Loucy (cell line): ENCODE measurements at regions not wholly inside any gene's neighbourhood (a gene's known extent, or its start where the extent isn't known, plus 50 kb on each side); places are given as distances from the start of the nearest gene placed in this dataset.

Experiments used
- H2AFZ ChIP-seq: fragments of 200-600 bp; sonication (generic); 2 replicates; pipeline ENCODE4 v1.6.0; 2016; ENCODE audit warnings: antibody characterized with exemption, mild to moderate bottlenecking, low read length, moderate library complexity
- H3F3A ChIP-seq: fragments of 200-600 bp; 2 replicates; pipeline ENCODE4 v1.6.0; 2016; ENCODE audit warnings: antibody characterized with exemption, low read depth, mild to moderate bottlenecking
- H3K27me3 ChIP-seq: fragments of 200-600 bp; sonication (generic); 2 replicates; pipeline ENCODE4 v1.6.1; 2014; ENCODE audit warnings: low read length, mild to moderate bottlenecking; ENCODE audit not compliant: insufficient read depth, poor library complexity, severe bottlenecking
- H3K36me3 ChIP-seq: fragments of 200-600 bp; sonication (generic); 2 replicates; pipeline ENCODE4 v1.6.1; 2016; ENCODE audit warnings: low read length; ENCODE audit not compliant: insufficient read depth
- H3K4me1 ChIP-seq: fragments of 200-600 bp; sonication (generic); 2 replicates; pipeline ENCODE4 v1.5.1; 2014; ENCODE audit warnings: low read length, mild to moderate bottlenecking; ENCODE audit not compliant: insufficient read depth, poor library complexity, severe bottlenecking
- H3K4me2 ChIP-seq: fragments of 200-600 bp; sonication (generic); 2 replicates; pipeline ENCODE4 v1.6.0; 2014; ENCODE audit warnings: antibody characterized with exemption, low read length, low read depth, mild to moderate bottlenecking; ENCODE audit not compliant: poor library complexity, severe bottlenecking
- H3K4me3 ChIP-seq: fragments of 200-600 bp; sonication (generic); 2 replicates; pipeline ENCODE4 v1.5.1; 2014; ENCODE audit warnings: low read length, mild to moderate bottlenecking, mixed read lengths; ENCODE audit not compliant: poor library complexity, severe bottlenecking
- H3K79me2 ChIP-seq: fragments of 200-600 bp; sonication (generic); 2 replicates; pipeline ENCODE4 v1.6.1; 2014; ENCODE audit warnings: low read length; ENCODE audit not compliant: insufficient read depth
- H3K9ac ChIP-seq: fragments of 200-600 bp; sonication (generic); 2 replicates; pipeline ENCODE4 v1.6.0; 2014; ENCODE audit warnings: mild to moderate bottlenecking, low read depth, low read length, moderate library complexity; ENCODE audit not compliant: poor library complexity, severe bottlenecking
- H3K9me2 ChIP-seq: fragments of 200-600 bp; sonication (generic); replicated peaks from 2 replicates; pipeline ENCODE4 v1.6.1; 2016; ENCODE audit warnings: low read depth, low read length, mixed read lengths
- H3K9me3 ChIP-seq: fragments of 200-600 bp; sonication (generic); 2 replicates; pipeline ENCODE4 v1.6.1; 2014; ENCODE audit warnings: mild to moderate bottlenecking, antibody characterized with exemption, low read length, low read depth; ENCODE audit not compliant: insufficient read depth
- H4K20me1 ChIP-seq: fragments of 200-600 bp; sonication (generic); 2 replicates; pipeline ENCODE4 v1.6.0; 2014; ENCODE audit warnings: antibody characterized with exemption, low read length, mild to moderate bottlenecking; ENCODE audit not compliant: insufficient read depth, poor library complexity, severe bottlenecking
- EZH2phosphoT487 ChIP-seq: fragments of 200-600 bp; IDR thresholded peaks from 2 replicates; pipeline ENCODE4 v1.6.1; 2018; ENCODE audit warnings: antibody characterized with exemption, mild to moderate bottlenecking, moderate library complexity, borderline replicate concordance
- TF ChIP-seq, protein P1 (sequence below): fragments of 200-600 bp; sonication (generic); conservative IDR thresholded peaks from 2 replicates; pipeline ENCODE4 v1.5.1; 2014; ENCODE audit warnings: mild to moderate bottlenecking, antibody characterized with exemption, low read length

DNA sequence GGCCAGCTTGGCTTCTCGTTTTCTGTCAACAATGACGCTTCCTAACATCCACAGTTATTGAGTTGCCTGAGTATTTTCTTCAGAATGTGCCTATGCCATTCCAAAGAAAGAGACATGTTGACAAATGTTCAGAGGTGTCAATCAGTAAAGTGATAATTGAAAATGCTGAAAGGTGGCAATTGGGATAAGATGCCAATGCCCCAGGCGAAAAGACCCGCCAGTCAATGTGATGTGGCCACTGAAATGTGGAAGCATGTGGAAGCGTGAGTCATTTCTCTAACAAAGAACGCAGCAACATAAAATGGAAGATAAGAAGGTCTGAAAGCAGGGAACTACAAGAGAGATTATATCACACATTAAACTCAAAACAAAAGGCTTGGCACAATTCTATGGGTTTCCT lies 882.2 kb upstream of the SLC10A2 start:
- Histone ChIP-seq H3K27me3 (no peaks in the 10 kb centered on the region), H3K4me2 (no peak overlapping the region), H3K79me2 (no peaks in the 10 kb centered on the region), H3K9me3 (0 out of 2 replicates have a peak, but pooled peaks cover 3% of the 10 kb centered on the region), H3K9ac (no peak overlapping the region), H3F3A (no peaks in the 10 kb centered on the region), H3K36me3 (no peaks in the 10 kb centered on the region), H3K4me1 (no peaks in the 10 kb centered on the region), H3K4me3 (no peak overlapping the region), H2AFZ (no peak overlapping the region), H4K20me1 (no peaks in the 10 kb centered on the region), H3K9me2 (no peaks in the 10 kb centered on the region)
- TF ChIP-seq EZH2phosphoT487: no peak
- TF ChIP-seq, protein P1, sequence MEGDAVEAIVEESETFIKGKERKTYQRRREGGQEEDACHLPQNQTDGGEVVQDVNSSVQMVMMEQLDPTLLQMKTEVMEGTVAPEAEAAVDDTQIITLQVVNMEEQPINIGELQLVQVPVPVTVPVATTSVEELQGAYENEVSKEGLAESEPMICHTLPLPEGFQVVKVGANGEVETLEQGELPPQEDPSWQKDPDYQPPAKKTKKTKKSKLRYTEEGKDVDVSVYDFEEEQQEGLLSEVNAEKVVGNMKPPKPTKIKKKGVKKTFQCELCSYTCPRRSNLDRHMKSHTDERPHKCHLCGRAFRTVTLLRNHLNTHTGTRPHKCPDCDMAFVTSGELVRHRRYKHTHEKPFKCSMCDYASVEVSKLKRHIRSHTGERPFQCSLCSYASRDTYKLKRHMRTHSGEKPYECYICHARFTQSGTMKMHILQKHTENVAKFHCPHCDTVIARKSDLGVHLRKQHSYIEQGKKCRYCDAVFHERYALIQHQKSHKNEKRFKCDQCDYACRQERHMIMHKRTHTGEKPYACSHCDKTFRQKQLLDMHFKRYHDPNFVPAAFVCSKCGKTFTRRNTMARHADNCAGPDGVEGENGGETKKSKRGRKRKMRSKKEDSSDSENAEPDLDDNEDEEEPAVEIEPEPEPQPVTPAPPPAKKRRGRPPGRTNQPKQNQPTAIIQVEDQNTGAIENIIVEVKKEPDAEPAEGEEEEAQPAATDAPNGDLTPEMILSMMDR: no peak

DNA sequence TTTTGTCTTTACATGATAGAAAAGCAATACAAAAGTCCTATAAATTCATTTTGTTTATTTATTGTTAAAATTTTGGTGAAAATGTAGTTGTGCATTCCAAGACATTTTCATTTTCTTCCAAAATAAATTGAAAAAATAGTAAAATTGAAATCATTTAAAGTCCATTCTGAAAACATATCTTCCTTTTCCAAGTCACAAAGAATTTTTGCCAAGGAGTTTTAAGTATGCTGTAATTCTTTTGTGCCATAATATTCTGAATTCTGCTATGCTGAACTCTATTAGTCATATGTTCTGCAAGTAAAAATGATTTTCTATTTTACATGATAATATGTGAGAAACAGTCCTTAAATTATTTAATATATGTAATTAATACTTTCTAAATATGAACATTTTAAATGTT lies 879.6 kb upstream of the SLC10A2 start:
- Histone ChIP-seq H2AFZ (no peak overlapping the region), H3F3A (no peaks in the 10 kb centered on the region), H3K9ac (no peak overlapping the region), H3K4me2 (no peak overlapping the region), H3K79me2 (no peaks in the 10 kb centered on the region), H3K9me2 (no peaks in the 10 kb centered on the region), H3K9me3 (no peaks in the 10 kb centered on the region), H3K27me3 (no peaks in the 10 kb centered on the region), H3K4me1 (no peaks in the 10 kb centered on the region), H3K4me3 (no peak overlapping the region), H3K36me3 (no peaks in the 10 kb centered on the region), H4K20me1 (no peaks in the 10 kb centered on the region)
- TF ChIP-seq, protein P1: no peak
- TF ChIP-seq EZH2phosphoT487: no peak

DNA sequence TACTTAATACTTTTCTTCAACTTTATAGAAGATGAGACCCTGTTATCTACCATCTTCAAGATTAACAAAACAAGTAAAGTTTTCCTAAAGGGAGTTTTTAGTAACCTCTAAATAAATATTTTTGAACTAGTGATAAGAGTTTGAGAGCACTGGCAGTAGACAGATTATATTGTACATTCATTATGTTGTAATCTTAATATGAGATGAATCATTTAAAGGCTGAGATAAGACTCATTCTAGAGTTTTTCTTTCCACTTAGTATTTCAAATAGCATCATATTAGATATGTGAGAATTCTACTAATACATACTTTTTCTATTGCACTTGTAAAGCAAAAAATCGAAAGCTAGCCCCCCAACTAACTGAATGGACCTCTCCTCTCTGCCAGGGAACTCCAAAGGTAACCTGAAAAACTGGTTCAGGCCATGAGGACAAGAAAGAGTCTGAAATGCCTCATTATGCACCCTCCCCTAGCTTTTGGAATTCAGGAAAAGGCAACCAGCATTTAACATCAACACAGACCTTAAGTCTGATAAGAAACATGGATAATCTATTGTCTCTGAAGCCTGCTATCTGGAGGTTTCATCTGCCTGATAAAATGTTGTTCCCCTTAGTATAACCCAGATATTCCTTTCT lies 875.4 kb upstream of the SLC10A2 start:
- Histone ChIP-seq H2AFZ (no peak overlapping the region), H3K36me3 (no peaks in the 10 kb centered on the region), H3F3A (no peaks in the 10 kb centered on the region), H3K4me1 (no peaks in the 10 kb centered on the region), H3K27me3 (no peaks in the 10 kb centered on the region), H3K79me2 (no peaks in the 10 kb centered on the region), H3K9me2 (no peaks in the 10 kb centered on the region), H3K9me3 (no peaks in the 10 kb centered on the region), H3K4me2 (no peak overlapping the region), H4K20me1 (no peaks in the 10 kb centered on the region), H3K4me3 (no peak overlapping the region), H3K9ac (no peak overlapping the region)
- TF ChIP-seq, protein P1: no peak
- TF ChIP-seq EZH2phosphoT487: no peak
